ENCODE measurements at regions not wholly inside any gene's neighbourhood (a gene's known extent, or its start where the extent isn't known, plus 50 kb on each side); places are given as distances from the start of the nearest gene placed in this dataset.

DNA sequence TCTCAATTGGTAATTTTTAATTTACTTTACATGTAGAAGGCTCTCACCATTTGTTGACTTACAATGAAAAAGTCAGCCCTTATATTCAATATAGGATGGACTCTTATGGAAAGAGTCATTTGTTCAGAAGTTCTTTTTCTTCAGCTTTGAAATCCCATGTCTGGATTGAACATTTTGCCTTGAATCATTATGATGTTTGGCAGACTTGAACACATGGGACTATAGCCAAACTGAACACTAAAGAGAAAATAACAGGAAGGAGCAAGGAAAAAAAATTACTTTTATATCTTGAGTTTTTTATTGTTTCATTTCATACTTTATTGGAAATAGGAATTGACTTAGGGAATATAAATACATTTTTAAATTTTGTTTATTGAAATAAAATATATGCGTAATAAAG is 1503.0 kb downstream of the EFNA5 start:
- no peak for DNase-seq

GRCh38 chr5:106163233-106163632 is 1507.5 kb downstream of the EFNA5 start:
- DNase-seq = no peak

DNA sequence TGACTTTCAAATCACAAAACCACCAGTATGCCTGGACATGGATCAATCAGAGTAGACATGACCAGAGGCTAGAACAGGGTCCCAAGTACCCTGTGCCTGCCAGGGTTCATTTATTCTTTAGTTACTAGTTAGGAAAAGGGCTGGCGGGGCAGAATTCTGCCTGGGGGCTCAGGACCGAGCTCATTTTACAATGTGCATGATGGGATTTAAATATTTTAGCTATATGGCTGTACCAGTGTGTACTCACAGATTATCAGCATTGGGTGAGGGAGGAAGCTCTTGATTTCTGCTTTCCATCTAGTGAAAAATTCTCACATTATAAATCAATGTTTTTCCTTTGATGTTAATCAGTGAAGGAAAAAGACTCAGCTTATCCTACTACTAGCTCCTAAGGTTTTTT is 1511.1 kb downstream of the EFNA5 start:
- no peak for DNase-seq

DNA sequence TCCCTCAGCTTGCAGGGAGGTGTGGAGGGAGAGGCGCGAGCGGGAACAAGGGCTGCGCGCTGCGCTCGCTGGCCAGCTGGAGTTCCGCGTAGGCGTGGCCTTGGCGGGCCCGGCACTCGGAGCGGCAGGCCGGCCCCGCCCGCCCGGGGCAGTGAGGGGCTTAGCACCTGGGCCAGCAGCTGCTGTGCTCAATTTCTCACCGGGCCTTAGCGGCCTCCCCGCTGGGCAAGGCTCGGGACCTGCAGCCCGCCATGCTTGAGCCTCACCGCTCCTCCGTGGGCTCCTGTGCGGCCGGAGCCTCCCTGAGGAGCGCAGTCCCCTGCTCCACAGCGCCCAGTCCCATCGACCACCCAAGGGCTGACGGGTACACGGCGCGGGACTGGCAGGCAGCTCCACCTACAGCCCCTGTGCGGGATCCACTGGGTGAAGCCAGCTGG is 1516.4 kb downstream of the EFNA5 start:
- no peak for DNase-seq

GRCh38 chr5:106152569-106152968 is 1518.2 kb downstream of the EFNA5 start:
- no peak for DNase-seq

GRCh38 chr5:106142116-106142515 is 1528.6 kb downstream of the EFNA5 start:
- no peak for DNase-seq

GRCh38 chr5:106140101-106140500 is 1530.6 kb downstream of the EFNA5 start:
- no peak for DNase-seq

- DNase-seq = no peak
Observed at GRCh38 chr5:106136061-106136460, 1534.7 kb downstream of the EFNA5 start.

- DNase-seq = no peak
Observed at GRCh38 chr5:106135473-106135872, 1535.3 kb downstream of the EFNA5 start.

DNA sequence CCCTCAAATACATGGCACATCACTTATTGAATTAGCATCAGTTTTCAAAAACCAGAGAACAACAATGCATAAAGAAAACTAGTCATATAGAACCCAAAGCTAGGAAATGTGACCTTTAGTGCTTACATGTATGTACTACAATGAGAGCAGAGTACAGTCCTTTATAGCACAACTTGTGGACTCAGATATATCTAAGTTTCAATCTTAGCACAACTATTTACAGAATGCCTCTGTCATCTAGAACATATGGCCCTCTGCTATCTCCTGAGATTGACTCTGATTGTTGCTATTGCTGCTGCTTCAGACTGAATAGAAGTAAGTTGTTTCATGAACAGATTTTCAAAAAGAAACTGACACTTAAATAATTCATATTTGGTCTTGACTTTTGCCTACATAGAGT is 1536.2 kb downstream of the EFNA5 start:
- DNase-seq = no peak

DNA sequence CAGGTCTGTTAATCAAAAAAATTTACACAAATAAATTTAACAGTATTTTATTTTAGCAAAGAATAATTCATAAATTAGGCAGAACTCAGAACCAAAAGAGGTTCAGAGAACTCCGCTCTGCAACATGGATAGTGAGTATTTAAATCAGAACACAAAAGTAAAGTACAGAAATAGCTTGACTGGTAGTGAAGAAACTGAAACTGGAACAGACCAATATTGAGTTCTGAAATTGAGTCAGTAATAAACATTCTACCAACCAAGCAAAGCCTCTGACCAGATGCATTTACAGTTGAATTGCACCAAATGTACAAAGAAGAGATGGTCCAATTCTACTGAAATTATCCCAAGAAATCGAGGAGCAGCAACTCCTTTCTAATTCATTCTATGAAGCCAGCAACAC is 1542.8 kb downstream of the EFNA5 start:
- no peak for DNase-seq

DNA sequence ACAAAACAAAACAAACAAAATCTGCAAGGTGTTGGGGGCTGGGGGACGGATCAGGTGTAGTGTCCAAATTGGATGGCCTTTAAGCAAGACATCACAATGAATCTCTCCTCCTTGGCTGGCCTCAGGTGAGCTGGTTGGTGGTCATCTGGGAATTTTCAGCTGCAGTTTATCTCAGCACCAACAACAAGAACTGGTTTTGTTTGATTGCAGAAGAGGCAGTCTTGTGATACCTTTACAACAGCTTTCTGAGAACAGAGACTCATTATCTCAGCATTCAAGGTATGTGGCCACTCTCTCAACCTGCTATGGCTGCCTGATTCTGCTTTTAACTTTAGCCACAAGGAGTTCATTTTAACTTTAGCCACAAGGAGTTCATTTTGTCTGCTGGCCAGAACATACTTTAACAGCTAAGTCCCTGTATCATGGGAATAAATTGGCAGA is 1543.4 kb downstream of the EFNA5 start:
- DNase-seq = no peak

GRCh38 chr5:106121972-106122605 is 1548.6 kb downstream of the EFNA5 start:
- DNase-seq = no peak

GRCh38 chr5:106116682-106117081 is 1554.1 kb downstream of the EFNA5 start:
- no peak for DNase-seq

- no peak for DNase-seq
Observed at GRCh38 chr5:106113922-106114321, 1556.8 kb downstream of the EFNA5 start.

DNA sequence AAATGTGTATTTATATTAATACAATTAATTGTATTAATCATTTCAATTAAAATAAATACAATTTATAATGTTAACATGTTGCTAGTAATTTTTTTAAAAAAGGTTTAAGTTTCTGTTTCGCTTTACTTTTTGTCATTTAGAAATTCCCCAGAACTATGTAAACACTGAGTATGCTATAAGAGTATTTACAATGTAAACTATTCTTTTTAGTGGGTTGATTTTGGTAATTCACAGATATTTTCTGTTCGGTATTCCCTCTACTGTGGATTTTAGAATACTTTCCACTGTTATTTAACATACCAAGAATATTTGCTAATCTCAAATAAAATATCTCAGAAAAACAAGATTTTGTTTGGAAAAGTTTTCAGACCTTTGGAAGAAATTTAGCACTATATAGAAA is 1564.4 kb downstream of the EFNA5 start:
- DNase-seq = no peak

- DNase-seq = no peak
Observed at GRCh38 chr5:106097340-106097739, 1573.4 kb downstream of the EFNA5 start.

- DNase-seq = no peak
Observed at GRCh38 chr5:106094839-106095238, 1575.9 kb downstream of the EFNA5 start.

- peak; percentile 86 for DNase-seq
Observed at GRCh38 chr5:106094204-106094607, 1576.5 kb downstream of the EFNA5 start.

- no peak for DNase-seq
Observed at GRCh38 chr5:106093134-106093533, 1577.6 kb downstream of the EFNA5 start.

DNA sequence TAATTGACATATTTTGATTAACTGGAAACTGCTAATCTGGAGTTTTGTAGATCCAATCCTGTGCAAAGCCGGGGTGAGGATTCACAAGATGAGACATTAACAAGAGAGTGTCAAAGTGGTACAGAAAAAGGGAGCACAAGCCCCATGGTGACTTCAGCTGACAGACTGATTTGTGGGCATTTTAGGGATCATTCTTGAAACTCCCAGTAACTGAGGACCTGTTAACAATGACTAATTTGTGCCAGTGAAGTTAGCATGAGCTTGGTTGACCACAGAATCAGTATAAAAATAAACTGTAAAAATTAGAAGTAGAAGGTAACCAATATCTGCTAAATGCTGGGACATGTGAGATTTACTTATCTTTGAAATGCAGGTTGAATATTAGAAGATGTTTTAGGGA is 1578.3 kb downstream of the EFNA5 start:
- no peak for DNase-seq

DNA sequence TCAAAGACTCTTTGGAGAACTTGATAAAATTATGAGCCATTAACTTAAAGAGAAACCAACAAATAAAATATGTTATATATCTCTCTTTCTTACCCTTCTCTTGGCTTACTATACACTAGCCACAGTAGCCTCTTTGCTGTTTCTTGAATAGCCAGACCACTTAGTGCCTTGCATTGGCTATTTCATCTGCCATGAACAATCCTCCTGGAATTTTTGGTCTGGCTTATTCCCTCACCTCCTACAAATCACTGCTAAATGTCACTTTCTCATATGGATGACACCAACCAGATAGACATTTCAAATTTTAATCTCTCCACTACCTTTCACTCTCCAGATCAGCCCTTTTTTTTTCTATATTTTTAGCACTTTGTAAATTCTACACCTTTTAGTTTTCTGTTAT is 1581.7 kb downstream of the EFNA5 start:
- DNase-seq = no peak

DNA sequence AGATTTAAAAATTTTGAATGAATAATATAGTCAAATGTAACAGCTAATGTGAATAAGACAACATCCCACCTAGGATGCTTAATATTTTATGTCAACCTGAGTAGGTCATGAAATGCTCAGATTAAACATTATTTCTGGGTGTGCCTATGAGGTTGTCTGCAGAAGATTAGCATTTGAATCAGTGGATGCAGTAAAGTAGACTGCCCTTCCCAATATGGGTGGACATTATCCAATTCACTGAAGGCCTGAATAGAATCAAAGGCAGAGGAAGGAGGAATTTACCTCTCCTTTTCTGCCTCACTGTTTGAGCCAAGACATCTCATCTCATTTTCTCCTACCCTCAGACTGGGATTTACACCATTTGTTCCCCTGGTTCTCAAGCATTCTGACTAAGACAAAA is 1582.3 kb downstream of the EFNA5 start:
- DNase-seq = no peak

DNA sequence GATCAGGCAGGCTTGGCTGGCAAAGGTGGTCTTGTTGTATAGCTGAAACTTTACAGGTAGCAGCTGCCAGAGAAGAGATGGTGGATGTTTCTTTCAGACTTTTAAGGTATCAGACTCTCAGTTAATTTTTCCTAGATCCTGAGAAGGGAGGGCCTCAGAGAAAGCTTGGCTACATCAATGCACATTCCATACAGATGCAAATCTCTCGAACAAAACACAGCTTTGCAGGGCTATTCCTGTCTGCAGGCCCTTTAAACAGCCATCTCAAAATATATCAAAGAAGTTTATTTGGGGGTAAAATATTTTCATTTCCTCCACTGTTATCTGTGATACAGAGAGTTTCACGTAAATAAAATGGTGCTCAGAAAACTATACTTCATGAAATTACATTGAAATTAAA is 1584.4 kb downstream of the EFNA5 start:
- no peak for DNase-seq

DNA sequence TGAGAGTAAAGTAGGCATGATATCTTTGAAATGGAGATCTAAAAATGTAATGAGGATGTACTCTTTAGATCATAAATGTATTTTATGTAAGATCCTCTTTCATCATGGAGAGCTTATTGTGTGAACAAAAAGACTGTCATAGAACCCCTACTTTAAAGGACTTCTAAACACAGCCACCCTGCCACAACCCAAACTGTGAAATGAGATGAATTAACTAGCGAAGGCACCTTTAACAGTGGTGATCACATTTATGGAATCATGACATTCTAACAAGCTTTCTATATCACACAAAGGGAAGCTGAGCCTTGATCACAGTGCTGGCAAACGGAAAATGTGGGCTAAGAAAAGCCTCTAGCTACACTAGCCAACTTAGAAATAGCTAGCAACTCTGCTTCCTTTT is 1585.2 kb downstream of the EFNA5 start:
- no peak for DNase-seq

- DNase-seq = no peak
Observed at GRCh38 chr5:106085136-106085535, 1585.6 kb downstream of the EFNA5 start.
